T-helper 1 cell treated with Interleukin-12 subunit alpha and Interleukin-12 subunit beta and Interleukin-4 antibody, amounts not matched to agents 30 ng/mL and 1 ng/mL, for 36 hours (primary cell): ENCODE measurements at regions not wholly inside any gene's neighbourhood (a gene's known extent, or its start where the extent isn't known, plus 50 kb on each side); places are given as distances from the start of the nearest gene placed in this dataset.
"Not testable (repeated sequence)": the region's sequence is repeated elsewhere in the genome, so short reads cannot be mapped to it uniquely, and the experiment has no call there.

ENCODE experiments used
- intact Hi-C: fragments of 100-400 bp; cut with micrococcal nuclease; formaldehyde crosslinking; loops from one replicate; pipeline ENCODE4 v1.15.1; 2024

GRCh38 chrX:53883196-53883595, 161.1 kb downstream of the PHF8 start:
- intact Hi-C loops = no loop called here

GRCh38 chrX:53882331-53882730, 161.9 kb downstream of the PHF8 start:
- intact Hi-C loops = no loop called here

GRCh38 chrX:53880786-53881185, 163.5 kb downstream of the PHF8 start:
- intact Hi-C loops = not testable (repeated sequence)

DNA sequence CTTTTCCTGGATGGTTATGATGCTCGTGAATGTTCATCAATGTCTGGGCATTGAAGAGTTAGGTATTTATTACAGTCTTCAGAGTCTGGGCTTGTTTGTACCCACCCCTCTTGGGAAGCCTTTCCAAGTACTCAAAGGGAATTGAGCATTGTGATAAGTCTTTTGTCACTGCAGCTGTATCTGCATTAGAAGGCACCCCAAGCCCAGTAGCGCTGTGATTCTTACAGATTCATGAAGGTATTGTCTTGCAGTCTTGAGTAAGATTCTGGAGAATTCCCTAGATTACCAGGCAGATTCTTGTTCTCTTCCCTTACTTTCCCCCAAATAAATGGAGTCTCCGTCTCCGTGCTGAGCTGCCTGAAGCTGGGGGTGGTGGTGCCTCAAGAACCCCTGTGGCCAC, 173.4 kb upstream of the HUWE1 start:
- intact Hi-C loops = no loop called here

DNA sequence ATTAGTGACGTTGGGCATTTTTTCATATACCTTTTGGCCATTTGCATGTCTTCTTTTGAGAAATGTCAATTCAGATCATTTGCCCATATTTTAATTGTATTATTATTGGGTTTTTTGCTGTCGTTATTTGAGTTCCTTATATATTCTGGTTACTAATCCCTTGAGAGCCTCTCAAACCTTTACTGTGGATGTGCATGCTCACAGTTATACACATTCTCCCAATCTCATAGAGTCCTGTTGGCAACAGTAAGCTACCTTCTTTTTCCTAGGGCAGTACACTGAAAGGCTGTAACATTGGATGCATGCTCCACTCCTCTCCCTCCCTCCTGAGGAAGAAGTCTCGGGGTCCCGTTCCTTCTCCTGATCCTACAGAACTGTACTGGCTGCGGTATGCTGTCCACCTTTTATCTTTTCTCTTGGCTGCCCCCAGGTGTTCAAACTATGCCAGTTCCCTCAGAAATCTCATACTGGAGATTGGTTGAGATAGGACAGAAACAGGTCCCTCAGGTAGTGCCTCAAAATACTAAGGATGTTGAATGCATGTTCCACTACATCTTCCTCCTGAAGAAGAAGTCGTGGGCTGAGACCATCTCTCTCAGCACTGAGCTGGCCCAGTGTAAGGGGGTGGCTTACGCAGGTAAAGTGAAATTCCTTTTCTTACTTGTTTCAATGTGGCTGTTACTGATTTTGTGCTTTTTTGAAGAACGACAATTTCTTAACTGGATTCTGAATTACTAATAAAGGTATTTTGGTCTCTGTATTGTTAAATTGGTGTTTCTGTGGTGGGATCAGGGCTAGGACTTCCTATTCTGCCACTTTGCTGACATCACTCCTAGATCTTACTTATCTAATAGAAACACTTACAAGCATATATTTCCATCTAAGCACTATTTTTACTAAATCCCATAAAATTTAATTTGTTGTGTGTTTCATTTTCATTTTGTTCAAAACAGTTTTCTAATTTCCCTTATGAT, 145.4 kb upstream of the HUWE1 start:
- intact Hi-C loops = loop anchor here (1.0 to 10.0 kb wide), 5 partner anchors 80 to 1223 kb away; no protein-coding TSS in a partner anchor

- intact Hi-C loops = no loop called here
Measured at GRCh38 chrX:53824686-53825085, 138.2 kb upstream of the HUWE1 start.

- intact Hi-C loops = not testable (repeated sequence)
Measured at GRCh38 chrX:53818115-53818514, 131.6 kb upstream of the HUWE1 start.

DNA sequence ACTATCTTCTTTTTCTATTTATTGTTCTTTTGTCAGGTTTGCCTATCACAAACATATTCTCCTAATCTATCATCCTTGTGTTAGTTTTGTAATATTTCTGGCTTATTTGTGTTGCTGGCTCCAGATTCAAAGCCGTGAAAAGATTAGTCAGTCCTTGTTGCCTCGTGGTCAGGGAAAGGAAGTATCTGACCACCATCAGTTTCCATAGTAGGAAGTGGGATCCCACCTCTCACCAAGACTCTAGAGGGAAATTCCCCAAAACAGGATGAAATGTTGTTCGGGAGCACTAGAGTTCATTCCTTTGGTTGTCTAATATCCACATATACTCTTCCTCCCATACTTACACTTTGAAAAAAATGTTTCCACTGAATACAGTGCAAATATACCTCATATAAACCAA, 131.0 kb upstream of the HUWE1 start:
- intact Hi-C loops = no loop called here

- intact Hi-C loops = no loop called here
Measured at GRCh38 chrX:53813670-53814440, 127.3 kb upstream of the HUWE1 start.

DNA sequence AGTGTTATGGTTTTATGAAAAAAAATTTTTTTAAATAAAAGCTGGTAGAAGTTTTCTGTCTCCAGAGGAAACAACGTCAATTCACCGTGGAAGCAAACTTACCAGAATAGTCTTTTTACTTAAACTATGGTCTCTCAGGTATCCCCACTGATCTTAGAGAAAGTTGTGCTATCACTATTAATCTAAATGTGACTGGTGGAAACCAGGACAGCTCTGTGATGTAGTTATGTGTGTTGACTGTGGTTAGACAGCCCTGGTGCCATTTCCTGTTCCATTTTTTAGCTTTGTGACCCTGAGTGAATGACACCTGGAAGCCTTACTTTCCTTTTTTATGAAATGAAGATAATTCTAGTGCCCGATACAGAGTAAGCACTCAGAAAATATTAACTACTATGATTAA, 111.8 kb upstream of the HUWE1 start:
- intact Hi-C loops = no loop called here

- intact Hi-C loops = no loop called here
Measured at GRCh38 chrX:53795576-53795975, 109.1 kb upstream of the HUWE1 start.

DNA sequence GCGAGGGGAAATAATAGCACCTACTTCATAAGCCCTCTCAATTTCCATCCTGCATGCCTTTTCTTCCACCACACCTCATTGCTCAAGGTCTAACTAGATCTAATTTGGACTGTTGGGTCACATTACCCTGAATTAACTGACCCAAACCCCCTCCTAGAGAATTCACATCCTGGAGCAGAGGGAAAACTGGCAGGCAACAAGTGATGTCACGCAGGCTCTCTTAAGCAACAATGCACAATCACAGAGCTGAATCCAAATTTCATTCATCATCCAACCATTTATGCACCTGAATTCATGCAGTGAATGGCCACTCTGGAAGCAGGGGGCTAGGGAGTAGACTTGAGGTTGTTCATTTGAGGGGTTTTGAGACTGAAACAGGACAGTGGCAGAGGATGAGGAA, 107.7 kb upstream of the HUWE1 start:
- intact Hi-C loops = no loop called here

DNA sequence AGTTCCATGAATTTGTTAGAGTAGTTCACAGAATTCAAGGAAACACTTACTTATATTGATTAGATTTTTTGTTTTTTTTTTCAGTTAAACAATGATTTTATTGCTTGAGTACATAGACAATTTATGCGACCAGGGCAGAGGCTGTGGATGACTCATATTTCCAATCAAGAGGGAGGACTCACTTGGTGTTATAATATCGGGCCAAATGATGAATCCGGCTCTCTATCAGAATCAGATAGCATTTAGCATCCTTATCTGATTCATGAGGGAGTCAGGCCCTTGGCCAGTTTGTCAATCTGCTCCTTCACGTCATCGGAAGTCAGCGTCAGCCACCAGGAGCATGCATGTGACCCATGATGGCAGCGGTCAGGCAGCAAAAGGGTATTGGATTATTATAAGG, 82.3 kb upstream of the HUWE1 start:
- intact Hi-C loops = no loop called here

- intact Hi-C loops = no loop called here
Measured at GRCh38 chrX:53768451-53768850, 81.9 kb upstream of the HUWE1 start.

GRCh38 chrX:53767544-53767943, 81.0 kb upstream of the HUWE1 start:
- intact Hi-C loops = no loop called here

DNA sequence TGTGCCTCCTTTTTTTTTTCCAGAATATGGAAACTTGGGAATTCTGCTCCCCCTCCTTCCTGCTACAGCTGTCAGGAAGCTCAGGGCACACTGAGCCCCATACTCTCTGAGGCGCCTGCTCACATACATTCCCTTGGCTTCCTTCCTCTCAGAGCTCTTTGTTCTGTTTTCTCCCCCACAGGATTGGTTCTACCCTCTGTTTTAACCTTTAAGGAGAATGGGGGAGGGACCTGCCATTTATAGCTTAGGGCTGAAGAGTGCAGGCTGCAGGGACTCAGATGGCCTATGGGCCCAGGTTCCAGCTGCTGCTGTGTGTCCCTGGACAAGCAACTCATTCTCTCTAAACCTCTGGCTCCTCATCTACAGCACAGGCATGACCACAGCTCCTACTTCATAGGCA, 70.7 kb upstream of the HUWE1 start:
- intact Hi-C loops = not testable (repeated sequence)

- intact Hi-C loops = loop anchor here (2.0 kb wide), 1 partner anchor 14 kb away; no protein-coding TSS in a partner anchor
Measured at GRCh38 chrX:53746718-53747117, 60.2 kb upstream of the HUWE1 start.

- intact Hi-C loops = no loop called here
Measured at GRCh38 chrX:53743244-53743643, 56.7 kb upstream of the HUWE1 start.

DNA sequence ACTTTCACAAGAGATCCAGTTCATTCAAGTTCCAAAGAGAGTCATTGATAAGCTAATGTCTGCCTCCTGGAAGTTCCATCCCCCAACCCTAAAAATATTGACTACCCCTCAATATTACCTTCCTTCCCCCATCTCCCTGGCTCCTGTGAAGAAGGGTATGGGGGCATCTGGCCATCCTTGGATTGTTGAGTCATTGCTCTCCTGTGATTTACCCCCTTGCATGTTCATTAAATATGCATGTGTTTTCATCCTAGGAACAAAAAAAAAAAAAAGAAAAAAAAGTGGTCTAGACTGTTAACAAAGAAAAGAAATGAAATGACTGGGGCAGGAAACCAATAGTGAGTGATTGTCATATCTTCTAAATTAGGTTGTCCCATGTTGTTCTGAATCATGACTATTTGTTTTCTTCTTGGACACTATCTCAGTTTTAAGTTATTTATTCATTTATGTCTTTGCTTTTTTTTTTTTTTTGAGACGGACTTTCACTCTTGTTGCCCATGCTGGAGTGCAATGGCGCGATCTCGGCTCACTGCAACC, 51.9 kb upstream of the HUWE1 start:
- intact Hi-C loops = loop anchor here (1.0 kb wide), 1 partner anchor 10 kb away; no protein-coding TSS in a partner anchor
